ENCODE measurements at regions not wholly inside any gene's neighbourhood (a gene's known extent, or its start where the extent isn't known, plus 50 kb on each side); places are given as distances from the start of the nearest gene placed in this dataset.

DNA sequence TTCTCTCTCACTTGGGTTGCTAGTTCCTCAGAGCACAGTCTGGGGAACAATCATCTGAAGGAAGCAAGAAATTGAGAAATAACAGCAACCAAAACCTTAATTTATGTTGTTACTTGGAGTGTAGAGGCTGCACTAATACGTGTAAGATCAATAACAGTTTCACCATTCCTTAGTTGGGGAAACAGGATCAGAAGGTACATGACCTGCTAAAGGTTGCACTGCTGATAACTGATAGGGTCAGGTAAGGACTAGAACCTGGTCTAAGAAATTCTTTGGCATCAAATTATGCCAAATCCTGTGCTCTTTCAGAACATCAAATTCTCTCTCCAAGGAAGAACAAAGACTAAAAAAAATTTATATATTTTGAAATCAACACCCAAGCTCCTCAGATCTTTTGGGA, 278.6 kb upstream of the C9orf72 start:
- no peak overlapping the region for H3K27ac ChIP-seq
- no peak for TF ChIP-seq ZFX (IDR thresholded peaks at IDR 0.05)
- TF ChIP-seq, protein P1, sequence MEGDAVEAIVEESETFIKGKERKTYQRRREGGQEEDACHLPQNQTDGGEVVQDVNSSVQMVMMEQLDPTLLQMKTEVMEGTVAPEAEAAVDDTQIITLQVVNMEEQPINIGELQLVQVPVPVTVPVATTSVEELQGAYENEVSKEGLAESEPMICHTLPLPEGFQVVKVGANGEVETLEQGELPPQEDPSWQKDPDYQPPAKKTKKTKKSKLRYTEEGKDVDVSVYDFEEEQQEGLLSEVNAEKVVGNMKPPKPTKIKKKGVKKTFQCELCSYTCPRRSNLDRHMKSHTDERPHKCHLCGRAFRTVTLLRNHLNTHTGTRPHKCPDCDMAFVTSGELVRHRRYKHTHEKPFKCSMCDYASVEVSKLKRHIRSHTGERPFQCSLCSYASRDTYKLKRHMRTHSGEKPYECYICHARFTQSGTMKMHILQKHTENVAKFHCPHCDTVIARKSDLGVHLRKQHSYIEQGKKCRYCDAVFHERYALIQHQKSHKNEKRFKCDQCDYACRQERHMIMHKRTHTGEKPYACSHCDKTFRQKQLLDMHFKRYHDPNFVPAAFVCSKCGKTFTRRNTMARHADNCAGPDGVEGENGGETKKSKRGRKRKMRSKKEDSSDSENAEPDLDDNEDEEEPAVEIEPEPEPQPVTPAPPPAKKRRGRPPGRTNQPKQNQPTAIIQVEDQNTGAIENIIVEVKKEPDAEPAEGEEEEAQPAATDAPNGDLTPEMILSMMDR (conservative IDR thresholded peaks at IDR 0.05): no peak

DNA sequence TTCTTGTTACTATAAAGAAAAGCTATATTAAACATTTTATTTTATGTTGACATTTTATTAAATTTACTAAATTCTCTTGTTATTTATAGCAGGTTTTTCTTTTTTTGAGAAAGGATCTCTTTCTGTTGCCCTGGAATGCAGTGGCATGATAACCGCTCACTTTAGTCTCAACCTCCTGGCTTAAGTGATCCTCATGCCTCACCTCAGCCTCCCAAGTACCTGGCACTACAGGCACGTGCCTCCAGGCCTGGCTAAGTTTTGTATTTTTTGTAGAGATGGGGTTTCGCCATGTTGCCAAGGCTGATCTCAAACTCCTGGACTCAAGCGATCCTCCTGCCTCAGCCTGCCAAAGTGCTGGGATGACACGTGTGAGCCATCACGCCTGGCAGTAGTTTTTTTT, 280.2 kb upstream of the C9orf72 start:
- no peak overlapping the region for H3K27ac ChIP-seq
- no peak for TF ChIP-seq ZFX (IDR thresholded peaks at IDR 0.05)
- TF ChIP-seq, protein P1 (conservative IDR thresholded peaks at IDR 0.05): no peak

DNA sequence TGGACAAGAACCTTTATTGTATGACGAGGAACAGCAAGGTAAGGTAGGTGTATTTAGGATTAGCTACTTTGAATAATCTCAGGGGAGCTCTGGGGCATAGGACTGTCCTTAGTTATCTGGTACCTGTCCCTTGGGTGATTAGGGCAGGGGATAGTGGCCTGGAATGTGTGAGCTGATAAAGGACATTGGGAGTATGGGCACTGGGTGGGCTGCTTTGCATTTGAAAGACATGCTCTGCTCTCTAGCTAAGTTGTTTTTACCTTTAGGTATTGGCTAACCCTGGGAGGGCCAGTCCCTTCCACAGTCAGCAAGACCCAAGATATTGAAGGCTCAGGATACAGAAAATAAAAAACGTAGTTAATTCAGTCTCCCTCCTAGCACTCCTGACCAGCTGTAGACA, 282.8 kb upstream of the C9orf72 start:
- H3K27ac ChIP-seq: no peak overlapping the region
- TF ChIP-seq, protein P1 (conservative IDR thresholded peaks at IDR 0.05): no peak
- TF ChIP-seq ZFX (IDR thresholded peaks at IDR 0.05): no peak

DNA sequence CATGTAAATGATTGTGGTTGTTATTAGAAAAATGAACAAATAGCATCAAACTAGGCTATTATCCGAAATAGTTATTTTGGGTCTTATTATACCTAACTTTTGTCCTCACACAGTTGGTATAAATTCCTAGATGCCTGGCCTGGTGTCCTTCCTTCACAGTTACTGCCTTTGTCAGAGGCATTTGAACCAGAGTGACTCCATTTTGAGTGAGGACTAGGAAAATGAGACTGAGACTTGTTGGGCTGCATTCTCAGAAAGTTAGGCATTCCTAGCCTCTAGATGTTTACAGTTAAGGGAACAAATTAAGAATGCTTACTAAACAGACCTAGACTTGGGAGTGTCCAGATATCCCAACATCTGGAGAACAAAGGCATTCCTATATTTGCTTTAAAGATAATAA, 283.5 kb upstream of the C9orf72 start:
- TF ChIP-seq, protein P1 (conservative IDR thresholded peaks at IDR 0.05): no peak
- TF ChIP-seq ZFX (IDR thresholded peaks at IDR 0.05): no peak
- H3K27ac ChIP-seq: no peak overlapping the region

DNA sequence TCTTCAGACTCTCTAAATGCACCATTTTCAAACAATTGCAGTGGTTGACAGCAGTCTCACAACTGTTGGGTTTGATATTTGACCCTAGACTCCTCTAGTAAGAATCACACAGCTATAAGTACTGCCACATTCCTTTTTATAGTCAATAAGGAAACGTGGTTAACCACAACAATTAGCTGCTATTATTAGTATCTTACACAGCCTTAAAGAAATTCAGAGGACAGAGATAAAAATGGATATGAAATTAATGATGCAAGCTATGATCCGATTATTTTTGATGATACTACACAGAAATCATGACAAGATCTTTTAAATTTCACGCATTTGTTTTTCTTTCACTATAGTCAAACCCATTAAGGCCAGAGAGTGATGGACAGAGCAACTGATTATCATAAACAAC, 288.6 kb upstream of the C9orf72 start:
- TF ChIP-seq, protein P1 (conservative IDR thresholded peaks at IDR 0.05): no peak
- no peak for TF ChIP-seq ZFX (IDR thresholded peaks at IDR 0.05)
- H3K27ac ChIP-seq: no peak overlapping the region

DNA sequence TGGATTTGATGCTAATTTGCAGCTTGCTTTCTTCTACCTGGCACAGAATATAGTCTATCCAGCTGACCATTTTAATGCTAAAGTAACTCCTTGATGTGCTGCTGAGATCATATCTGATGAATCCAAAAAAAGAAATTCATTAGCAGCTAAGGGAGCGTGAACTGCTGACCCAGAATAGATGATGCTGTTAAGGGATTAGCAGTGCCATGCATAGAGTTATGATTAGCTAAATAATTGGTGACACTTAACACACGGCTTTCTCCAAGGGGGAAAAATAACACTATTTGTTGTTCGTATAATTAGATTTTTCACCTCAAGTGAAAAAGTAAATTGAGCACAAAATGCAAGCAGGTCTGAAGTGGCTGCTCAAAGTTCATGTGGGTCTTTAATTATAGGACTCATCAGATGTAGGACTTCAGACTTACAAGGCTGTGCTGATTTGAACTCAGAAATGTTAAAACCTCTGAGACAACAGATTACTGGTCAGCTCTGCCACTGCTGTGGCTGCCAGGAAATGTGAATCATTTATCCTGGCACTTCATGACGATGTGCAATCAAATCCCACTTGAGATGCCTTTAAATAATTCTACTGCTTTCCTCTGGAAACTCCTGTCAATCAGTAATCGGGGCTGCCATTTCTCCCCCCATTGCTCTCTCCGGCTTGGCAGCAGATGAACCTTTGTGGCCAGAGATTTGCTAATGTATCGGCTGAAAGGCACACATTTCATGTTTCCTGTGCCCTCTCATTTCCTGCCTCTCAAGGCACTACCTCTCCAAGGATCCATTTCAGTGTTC, 291.6 kb upstream of the C9orf72 start:
- TF ChIP-seq, protein P1 (conservative IDR thresholded peaks at IDR 0.05): no peak
- no peak for TF ChIP-seq ZFX (IDR thresholded peaks at IDR 0.05)
- no peak overlapping the region for H3K27ac ChIP-seq

DNA sequence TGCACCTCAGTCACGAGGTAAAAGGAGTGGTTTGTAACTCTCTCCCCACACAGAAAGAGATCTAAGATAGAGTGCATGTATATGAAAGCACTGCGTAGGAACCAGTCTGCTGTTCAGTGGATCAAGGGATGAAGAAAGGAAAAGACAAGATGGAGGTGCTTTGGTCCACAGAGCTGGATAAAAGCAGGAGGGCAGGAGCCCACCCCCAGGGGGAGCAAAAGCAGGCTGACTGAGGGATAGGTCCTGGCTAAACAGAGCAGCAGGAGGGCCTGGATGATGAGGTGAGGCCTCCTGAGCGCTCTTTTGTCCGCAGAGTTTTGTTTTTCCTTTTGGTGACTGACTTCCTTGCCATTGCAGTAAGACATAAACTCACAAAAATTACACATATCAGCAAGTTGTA, 293.5 kb upstream of the C9orf72 start:
- H3K27ac ChIP-seq: no peak overlapping the region
- TF ChIP-seq, protein P1 (conservative IDR thresholded peaks at IDR 0.05): no peak
- TF ChIP-seq ZFX (IDR thresholded peaks at IDR 0.05): no peak

All from C4-2B (cell line).